ENCODE measurements at regions not wholly inside any gene's neighbourhood (a gene's known extent, or its start where the extent isn't known, plus 50 kb on each side); places are given as distances from the start of the nearest gene placed in this dataset.

DNA sequence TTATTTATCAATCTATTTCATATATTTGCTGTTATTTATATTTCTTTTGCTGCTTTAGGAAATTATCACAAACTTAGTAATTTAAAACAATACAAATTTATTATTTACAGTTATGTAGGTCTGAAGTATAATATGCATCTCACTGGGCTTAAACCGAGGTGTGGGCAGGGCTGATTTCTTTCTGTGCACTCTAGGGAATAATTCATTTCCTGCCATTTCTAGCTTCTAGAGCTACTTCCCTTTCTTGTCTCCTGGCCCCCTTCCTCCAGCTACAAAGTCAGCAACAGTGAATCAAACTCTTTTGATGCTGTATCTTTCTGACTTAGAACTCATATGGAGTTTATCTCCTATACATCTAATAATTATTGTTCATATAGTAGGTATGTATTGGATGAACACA, 303.5 kb upstream of the ARSJ start:
- DNase-seq (ENCODE audit: low read depth), result no peak
- no peak overlapping the region for H3K4me3 ChIP-seq (ENCODE audit: low read depth, low read length)
- in situ Hi-C loops (cut with HindIII; ENCODE audit: low sequenced_read_pairs), result no loop called here
- TF ChIP-seq, protein P1, sequence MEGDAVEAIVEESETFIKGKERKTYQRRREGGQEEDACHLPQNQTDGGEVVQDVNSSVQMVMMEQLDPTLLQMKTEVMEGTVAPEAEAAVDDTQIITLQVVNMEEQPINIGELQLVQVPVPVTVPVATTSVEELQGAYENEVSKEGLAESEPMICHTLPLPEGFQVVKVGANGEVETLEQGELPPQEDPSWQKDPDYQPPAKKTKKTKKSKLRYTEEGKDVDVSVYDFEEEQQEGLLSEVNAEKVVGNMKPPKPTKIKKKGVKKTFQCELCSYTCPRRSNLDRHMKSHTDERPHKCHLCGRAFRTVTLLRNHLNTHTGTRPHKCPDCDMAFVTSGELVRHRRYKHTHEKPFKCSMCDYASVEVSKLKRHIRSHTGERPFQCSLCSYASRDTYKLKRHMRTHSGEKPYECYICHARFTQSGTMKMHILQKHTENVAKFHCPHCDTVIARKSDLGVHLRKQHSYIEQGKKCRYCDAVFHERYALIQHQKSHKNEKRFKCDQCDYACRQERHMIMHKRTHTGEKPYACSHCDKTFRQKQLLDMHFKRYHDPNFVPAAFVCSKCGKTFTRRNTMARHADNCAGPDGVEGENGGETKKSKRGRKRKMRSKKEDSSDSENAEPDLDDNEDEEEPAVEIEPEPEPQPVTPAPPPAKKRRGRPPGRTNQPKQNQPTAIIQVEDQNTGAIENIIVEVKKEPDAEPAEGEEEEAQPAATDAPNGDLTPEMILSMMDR (IDR thresholded peaks at IDR 0.05; ENCODE audit: low read depth, low read length, missing control alignments), result no peak

DNA sequence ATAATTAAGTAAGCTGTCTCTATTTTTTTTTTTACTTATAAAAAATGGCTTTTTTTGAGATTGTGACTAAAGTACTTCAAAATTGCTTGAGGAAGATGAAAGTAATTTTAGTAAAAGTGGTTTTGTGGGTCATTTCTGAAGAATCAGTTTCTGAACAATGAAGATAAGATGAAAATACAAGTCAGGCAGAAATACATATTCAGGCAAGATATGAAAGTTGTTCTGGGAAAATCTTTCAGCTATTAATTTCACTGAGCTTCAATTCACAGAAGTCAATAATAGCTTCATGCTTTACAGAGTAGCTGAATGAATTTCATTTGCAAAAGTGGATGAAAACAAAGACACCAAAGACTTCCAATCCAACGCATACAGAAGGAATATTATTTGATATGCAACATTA, 305.2 kb upstream of the ARSJ start:
- in situ Hi-C loops (cut with HindIII; ENCODE audit: low sequenced_read_pairs), result no loop called here
- TF ChIP-seq, protein P1 (IDR thresholded peaks at IDR 0.05; ENCODE audit: low read depth, low read length, missing control alignments), result no peak
- no peak overlapping the region for H3K4me3 ChIP-seq (ENCODE audit: low read depth, low read length)
- no peak for DNase-seq (ENCODE audit: low read depth)

DNA sequence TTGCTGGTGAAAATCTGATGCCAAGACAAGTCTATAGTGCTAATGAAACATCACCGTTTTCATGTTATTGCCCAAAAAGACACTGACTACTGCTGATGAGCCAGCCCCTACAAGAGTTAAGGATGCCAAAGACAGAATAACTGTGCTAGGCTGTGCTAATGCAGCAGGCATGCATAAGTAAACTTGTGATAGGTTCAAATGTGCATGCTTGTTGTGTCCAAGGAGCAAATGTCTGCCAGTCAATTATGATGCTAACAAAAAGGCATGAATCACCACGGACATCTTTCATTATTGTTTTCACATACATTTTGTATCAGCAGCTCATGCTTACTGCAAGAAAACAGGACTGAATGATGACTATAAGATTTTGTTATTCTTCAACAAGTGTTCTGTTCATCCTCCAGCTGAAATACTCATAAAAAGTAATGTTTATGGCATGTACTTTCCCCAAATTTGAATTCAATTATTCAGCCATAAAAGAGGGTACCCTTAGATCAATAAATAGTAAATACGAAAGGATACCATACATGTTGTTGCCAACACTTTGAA, 306.9 kb upstream of the ARSJ start:
- no peak for DNase-seq (ENCODE audit: low read depth)
- in situ Hi-C loops (cut with HindIII; ENCODE audit: low sequenced_read_pairs), result no loop called here
- H3K4me3 ChIP-seq (ENCODE audit: low read depth, low read length), result no peak overlapping the region
- TF ChIP-seq, protein P1 (IDR thresholded peaks at IDR 0.05; ENCODE audit: low read depth, low read length, missing control alignments), result no peak

DNA sequence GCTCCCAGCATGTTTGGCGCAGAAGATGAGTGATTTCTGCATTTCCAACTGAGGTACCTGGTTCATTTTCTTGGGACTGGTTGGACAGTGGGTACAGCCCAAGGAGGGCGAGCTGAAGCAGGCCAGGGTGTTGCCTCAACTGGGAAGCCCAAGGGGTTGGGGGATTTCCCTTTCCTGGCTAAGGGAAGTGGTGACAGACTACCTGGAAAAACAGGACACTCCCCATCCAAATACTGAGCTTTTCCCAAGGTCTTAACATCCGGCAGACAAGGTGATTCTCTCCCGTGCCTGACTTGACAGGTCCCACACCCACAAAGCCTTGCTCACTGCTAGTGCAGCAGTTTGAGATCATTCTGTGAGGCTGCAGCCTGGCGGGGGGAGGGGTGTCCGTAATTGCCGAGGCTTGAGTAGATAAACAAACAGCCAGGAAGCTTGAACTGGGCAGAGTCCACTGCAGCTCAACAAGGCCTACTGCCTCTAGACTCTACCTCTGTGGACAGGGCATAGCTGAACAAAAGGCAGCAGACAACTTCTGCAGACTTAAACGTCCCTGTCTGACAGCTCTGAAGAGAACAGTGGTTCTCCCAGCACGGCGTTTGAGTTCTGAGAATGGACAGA, 307.7 kb upstream of the ARSJ start:
- in situ Hi-C loops (cut with HindIII; ENCODE audit: low sequenced_read_pairs), result no loop called here
- DNase-seq (ENCODE audit: low read depth), result no peak
- no peak overlapping the region for H3K4me3 ChIP-seq (ENCODE audit: low read depth, low read length)
- TF ChIP-seq, protein P1 (IDR thresholded peaks at IDR 0.05; ENCODE audit: low read depth, low read length, missing control alignments), result no peak

DNA sequence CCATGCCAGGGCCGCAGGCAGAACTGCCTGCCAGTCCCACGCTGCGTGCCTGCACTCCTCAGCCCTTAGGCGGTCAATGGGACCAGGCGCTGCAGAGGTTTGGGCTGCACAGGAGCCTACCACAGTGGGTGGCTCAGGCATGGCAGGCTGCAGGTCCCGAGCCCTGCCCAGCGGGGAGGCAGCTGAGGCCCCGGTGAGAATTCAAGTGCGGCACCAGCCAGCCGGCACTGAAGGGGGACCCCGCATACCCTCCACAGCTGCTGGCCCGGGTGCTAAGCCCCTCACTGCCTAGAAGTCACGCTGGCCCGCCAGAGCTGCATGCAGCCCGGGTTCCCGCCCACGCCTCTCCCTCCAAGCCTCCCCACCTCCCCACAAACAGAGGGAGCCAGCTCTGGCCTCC, 302.5 kb upstream of the UGT8 start:
- no peak for DNase-seq (ENCODE audit: low read depth)
- TF ChIP-seq, protein P1 (IDR thresholded peaks at IDR 0.05; ENCODE audit: low read depth, low read length, missing control alignments), result no peak
- H3K4me3 ChIP-seq (ENCODE audit: low read depth, low read length), result no peak overlapping the region
- in situ Hi-C loops (cut with HindIII; ENCODE audit: low sequenced_read_pairs), result no loop called here

DNA sequence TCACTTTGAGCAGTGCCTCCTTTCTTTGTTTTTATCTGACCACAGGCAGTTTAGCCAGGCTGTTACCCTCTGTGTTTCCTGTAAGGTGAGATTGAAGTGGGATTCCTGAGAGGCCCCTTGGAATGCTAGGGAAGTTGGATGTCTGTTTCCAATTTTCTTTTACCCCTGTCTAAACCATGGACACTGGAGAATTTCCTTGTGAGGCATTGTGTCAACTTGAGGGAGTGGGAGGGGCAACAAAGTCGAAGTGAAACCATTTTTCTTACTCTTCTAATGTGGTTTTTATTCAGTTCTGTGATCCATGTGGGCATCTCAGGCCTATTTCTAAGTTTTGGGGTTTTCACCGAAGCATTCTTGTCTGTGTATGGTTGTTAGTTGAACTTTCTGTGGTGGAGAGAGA, 296.1 kb upstream of the UGT8 start:
- no peak overlapping the region for H3K4me3 ChIP-seq (ENCODE audit: low read depth, low read length)
- no peak for DNase-seq (ENCODE audit: low read depth)
- TF ChIP-seq, protein P1 (IDR thresholded peaks at IDR 0.05; ENCODE audit: low read depth, low read length, missing control alignments), result no peak
- in situ Hi-C loops (cut with HindIII; ENCODE audit: low sequenced_read_pairs), result no loop called here

All from astrocyte of the cerebellum (primary cell).